ENCODE measurements at regions not wholly inside any gene's neighbourhood (a gene's known extent, or its start where the extent isn't known, plus 50 kb on each side); places are given as distances from the start of the nearest gene placed in this dataset.

DNA sequence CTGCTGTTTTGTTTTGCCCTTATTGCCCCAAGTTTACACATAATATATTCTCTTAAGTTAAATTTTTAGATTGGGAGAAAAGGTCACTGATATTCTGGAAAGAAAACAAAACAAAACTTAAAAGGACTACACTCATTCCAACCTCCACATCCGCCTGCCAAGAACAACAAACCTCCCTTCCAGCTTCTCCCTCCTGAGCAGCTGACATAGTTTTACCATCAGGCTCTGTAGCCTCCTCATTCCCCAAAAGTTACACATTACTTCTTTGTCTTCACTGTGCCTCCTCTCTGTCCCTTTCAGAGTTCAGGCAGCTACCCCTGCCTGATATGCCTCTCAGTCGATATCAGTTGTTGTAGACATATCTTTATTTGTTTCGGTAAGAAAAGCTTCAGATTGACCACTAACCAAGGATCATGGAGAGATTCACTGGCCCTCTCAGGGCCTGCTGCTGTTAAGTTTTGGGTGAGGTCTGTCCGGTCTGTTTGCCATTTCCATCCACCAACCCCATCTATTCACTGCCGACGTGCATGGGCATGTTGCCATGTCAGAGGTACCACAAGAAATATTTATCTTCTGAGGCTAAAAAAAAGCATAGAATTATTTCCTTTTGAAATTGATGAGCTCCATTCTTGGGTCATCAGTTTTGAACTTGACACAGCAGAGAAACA, 164.1 kb downstream of the GASK1B start:
- DNase-seq (ENCODE audit: low read depth in 2 of 2): no peak

DNA sequence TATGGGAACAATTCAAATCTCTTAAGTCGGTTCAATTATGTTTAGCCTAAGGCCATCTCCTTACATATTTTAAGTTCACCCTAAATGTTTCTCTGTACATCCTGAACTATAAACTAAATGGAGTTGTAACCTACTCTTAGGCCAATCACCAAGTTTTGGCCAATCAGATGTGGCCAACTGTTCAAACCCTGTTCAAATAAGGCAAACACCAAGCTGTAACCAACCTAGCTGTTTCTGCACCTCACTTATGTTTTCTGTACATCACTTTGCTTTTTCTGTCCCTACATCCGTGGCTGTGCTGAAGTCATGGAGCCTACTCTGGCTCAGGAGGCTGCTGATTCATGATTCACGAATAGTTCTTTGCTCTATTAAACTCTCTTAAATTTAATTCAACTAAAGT, 165.3 kb downstream of the GASK1B start:
- DNase-seq (ENCODE audit: low read depth in 2 of 2): no peak

DNA sequence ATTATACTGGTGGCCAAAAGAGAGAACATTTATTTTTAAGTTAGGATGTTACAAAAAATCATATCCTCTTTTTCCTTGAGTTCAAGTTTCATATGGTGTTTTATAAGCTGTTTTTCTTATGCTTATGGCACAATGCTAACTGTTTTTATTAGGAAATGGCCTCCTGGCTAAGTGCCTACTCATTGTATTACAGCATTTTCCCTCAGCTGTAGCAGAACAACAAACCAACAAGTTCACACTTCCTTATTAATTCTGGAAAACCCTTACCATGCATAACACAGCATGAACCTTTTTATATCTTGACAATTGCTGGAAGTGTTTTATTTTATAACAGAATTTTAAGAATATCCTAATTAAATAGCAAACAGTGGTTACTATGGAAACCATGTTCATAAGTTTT, 165.8 kb downstream of the GASK1B start:
- DNase-seq (ENCODE audit: low read depth in 2 of 2): no peak

DNA sequence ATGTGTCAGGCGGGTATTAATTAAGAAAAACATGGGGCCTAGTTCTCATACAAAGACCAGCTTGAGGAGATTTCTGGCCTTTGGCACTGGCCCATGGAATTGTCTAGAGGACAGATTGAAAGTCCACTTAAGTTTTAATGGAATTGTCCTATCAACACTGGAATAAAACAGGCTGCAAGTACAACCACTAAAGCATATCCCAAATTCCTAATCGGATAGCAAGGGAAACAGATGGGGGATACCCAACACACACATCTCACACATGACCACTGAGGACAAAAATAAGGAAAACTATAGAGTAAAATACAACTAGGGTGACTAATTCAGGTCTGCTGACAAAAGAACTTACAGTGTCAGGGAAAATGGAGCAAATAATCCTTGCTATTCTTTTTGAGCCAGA, 167.8 kb downstream of the GASK1B start:
- DNase-seq (ENCODE audit: low read depth in 2 of 2): no peak

DNA sequence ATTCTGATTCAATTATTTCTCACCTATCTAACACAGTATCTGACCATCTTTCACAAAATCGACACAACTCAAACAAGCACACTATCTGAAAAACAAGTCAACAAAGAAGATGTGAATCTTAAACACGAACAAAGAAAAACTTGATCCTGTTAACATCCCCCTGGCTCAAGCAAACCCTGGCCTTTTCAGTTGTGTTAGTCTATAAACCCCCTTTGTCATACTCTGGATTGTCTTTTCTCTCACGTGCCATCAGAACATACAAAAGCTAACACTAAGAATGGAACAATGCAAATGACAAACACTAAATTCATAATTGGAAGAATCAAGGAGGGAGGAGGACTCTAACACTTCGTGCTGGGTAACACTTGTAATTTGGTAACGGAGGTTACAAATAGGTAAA, 168.7 kb downstream of the GASK1B start:
- DNase-seq (ENCODE audit: low read depth in 2 of 2): no peak

DNA sequence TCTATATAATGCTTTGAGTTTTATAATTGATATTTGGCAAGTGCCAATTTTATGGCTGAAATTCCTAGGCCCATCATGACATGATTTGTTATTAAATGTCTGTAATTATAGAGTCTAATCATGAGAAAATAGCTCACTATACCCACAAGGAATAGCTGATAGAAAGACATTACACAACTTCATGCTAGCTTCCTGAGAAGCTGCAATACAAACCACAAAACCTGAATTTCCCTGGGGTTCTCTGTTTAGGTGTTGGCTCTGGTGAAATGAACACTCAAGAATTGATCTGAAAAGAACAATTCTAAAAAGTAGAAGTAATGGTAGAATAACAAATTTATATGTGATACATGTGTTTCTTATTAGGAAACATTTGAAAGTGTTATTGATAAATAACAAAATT, 169.6 kb downstream of the GASK1B start:
- DNase-seq (ENCODE audit: low read depth in 2 of 2): no peak

DNA sequence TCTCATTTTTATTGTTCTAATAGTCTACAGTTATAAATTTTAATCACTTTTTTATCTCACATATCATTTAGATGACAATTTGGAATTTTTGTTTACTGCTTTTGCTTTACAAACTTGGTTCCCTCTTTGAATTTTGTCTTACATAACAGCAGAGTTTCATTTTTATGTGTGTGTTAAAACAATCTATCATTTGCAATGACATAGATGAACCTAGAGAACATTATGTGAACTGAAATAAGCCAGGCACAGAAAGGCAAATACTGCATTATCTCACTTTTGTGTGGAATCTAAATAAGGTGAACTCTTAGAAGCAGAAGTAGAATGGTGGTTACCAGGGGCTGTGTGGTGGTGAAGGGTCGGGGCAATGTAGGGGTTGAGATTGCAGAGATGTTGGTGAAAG, 170.7 kb downstream of the GASK1B start:
- no peak for DNase-seq (ENCODE audit: low read depth in 2 of 2)

DNA sequence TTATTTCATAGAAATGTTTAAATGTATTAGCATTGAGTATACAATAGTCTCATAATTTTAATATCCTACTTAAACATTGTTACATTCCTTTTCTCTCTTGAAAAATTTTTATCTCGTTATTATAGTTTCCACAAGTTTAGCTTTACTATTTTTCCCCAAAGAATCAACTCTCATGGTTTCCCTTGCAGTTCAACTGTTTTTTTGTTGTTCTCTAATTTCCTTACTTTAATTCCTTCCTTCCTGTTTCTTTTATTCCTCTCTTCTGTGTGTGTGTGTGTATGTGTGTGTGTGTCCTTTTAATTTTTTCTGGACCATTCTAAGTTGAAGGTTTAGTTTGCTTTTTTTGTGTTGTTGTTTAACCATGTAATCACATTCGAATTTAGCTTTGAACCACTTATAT, 171.1 kb downstream of the GASK1B start:
- no peak for DNase-seq (ENCODE audit: low read depth in 2 of 2)

DNA sequence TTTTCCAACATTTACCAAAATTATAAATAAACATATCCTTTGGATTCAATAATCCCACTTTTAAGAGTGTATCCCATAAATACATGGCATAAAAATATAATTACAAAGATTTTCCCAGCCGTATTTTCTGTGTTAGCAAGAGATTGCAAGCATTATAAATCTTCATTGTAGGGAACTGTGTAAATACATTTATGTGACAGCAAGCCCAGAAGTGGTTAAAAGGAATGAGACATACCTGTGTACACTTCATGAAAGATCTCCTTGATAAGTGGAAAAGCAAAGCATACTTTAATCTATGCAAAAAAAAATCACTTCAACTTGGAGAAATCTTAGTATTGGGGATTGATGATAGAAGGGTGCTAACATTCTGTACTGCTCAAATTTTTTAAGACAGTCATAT, 173.1 kb downstream of the GASK1B start:
- DNase-seq (ENCODE audit: low read depth in 2 of 2): no peak

DNA sequence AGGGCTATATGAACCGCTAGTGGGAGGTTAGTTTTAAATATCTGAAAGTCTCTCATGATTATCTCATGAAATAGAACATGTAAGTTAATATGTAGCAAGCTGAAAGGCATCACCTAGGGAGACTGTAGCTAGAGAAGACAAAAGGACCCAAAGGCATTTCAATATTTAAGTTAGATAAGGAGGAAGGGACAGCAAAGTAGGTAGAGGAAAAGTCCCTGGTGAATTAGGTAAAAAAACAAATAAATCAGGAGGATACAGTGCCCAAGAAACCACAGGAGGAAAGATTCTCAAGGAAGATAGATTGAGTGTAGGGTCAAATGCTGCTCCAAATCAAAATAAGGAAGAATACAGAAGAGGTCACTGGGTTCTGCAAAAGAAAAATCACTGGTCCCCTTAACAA, 175.5 kb downstream of the GASK1B start:
- DNase-seq (ENCODE audit: low read depth in 2 of 2): no peak

DNA sequence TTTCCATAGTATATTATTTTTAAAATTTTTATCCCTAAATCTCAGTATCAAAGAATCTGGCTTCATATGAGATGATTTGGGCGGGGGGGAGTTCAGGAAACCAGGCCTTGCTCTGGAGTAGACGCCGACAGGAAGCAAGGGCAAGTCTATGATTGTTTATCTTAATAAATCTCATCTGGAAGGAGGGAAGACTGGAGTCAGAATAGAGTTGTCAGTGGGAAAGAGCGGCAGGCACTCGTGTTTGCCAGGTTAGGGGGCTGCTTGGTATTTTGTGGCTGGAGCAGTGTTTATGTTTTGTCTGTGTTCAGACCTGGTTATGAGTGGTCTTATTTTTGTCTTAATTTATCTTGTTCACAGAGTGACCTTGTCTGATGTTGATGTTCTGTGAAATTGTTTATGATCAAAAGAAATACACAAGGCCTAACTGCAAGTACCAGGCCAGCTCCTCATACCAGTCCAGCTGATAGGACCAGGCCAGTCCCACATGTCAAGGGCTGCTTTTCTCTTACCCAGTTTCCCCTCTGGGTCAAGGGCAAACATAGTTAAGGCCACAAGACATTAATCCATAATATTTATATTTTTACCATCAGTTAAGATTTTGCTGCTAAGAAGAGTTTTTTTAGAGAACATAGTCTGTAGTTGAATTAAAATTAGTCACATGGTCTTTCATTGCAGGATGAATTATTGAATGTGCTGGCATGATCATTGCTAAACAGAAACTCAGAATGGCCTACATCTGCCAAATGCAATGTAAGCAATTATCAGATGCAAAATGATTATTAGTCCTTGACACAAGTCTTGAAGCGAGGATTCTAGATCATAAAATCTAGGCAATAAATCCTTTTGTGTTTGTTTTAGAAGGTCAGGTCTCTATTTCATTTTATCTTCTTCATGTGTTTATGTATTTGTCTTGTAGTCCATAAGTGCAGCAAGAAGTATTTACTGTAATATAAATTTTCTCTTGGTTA, 176.5 kb downstream of the GASK1B start:
- no peak for DNase-seq (ENCODE audit: low read depth in 2 of 2)

DNA sequence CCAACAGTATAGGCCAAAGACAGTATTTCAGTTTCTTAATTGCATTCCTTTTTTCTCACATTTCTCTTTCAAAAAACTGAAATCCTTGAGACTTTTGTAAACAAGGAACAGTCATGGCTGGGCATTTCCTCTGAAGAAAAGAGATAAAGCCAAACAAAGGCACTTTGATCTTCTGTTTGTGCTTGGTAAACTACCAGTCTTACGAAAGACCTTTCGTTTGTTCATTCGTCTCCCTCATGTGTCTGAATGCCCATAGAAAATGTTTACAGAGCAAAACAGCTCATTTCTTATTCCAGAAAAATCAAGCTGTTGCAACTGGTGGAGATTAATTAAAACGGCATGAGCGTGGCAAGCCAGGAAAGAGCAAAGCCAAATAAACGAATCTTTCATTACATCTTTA, 178.0 kb downstream of the GASK1B start:
- no peak for DNase-seq (ENCODE audit: low read depth in 2 of 2)

DNA sequence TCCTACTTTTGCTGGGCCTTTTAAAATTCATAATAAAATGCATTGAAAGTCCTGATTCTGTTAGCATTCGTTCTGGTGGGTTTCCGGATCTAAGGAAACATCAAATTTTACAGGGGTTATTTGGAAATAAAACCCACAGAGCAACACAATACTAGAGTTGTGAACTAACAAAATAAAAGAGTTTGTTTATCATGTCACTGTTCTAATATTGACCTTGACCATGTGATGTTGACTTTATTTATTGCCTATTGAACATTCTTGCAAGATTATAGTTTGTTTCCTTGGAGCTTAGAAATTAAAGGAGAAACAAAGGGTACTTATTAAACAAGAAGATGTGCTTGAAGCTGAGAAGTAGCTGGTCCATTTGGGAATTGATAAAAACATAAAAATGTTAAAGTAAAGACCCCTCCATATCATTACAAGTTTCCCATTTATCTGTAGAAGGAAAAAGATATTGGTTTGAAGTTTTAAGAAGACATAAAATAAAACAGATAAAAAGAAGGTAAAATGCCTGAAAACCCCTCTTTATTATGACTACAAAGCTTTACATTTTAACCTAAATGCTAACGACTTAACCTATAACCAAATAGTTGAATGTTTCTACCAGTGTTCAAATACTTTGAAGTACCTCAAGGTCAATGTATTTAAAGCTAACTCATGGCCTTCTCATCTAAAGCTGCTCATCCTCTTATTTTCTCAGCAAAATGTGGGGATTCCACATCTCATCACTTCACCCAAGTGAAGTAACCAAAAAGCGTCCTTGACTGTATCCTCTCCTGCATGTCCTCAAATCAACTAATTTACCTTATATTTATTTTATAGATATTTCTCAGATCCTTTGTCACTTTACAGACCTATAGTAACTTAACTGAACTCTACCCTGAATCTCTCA, 179.6 kb downstream of the GASK1B start:
- no peak for DNase-seq (ENCODE audit: low read depth in 2 of 2)

DNA sequence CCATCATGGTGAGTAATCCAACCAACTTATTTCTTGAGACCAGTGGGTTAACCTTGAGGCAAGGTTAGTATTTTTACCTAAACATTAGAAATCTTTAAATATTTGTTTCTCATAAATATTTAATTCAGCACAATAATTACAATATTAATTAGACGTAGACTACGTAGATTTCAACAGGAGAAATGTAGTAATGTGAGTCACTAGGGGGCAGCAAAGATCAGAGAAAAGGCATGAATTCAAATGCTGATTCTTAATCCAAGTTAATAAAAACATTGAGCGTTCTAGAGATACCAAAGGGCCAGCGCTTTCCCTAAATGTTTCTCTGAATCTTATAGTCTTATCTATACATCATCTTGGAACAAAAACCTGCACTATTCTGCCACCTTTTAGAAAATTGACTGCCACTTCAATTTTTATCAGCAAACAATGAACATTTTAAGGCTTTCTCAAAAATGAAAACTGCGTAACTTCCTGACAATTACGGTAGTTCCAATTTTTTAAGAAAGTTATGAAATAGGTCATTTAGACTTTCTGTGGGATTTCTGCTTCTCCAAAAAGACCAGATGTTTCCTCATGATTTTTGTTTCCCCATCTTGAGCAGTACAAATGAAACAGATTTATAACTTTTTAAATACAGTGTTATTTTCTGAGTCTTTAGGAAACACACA, 180.7 kb downstream of the GASK1B start:
- peak; percentile 46 to 49 for DNase-seq (ENCODE audit: low read depth in 2 of 2)

DNA sequence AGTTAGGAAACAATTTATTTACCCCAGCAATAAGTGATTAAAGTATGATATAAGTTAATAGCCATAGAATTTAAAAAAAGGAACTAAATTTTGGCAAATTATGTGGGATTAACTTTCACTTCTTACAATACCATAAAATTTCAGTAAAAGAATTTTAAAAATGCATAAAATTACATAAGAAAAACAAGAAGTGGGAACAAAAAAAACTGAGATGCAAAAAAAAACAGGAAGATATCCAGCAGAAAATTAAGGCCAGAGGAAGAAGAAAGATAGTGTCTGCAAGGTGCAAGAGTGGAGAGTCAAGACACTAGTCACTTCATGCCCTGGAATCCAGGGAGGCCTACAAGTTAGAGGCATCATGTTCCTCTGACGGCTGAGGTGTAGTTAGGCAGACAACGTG, 184.2 kb downstream of the GASK1B start:
- no peak for DNase-seq (ENCODE audit: low read depth in 2 of 2)

DNA sequence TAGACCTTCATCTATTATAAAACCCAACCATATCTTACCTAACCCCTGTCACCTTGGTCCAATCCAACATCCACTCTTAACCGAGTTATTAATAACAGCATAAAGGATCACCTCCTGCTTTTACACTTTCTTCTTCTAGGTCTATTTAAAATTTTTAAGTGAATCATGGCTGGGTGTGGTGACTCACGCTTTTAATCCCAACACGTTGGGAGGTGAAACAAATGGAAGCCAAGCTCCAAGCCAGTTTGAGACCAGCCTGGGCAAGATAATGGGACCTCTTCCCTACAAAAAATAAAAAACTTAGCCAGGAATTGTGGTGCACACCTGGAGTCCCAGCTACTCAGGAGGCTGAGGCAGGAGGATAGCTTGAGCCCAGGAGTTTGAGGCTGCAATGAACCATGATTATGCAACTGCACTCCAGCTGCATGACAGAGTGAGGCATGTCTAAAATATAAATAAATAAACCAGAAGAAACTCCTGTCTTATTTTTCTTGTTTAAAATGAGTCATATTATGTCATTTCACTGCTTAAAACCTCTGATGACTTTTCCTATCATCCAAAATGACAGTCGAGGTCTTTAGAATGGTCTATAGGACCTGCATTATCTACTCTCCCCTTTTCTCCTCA, 188.4 kb downstream of the GASK1B start:
- DNase-seq (ENCODE audit: low read depth in 2 of 2): no peak

DNA sequence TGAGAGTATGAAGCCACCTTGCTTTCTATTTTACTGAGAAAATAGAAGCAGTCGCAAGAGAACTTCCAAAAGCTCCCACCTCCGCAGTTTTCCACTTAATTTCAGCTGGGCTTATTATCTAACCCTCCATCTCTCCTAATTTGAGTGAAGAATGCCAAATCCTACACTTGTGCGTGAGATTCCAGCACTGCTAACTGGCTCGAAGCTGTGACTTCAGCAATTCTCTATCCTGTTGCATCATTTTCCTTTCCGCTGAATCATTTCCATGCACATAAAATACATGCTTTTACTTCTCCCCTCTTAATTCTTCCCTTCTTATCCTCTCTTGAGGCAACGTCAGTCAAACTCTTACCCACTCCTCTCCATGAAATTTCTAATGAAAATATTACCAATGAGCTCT, 189.5 kb downstream of the GASK1B start:
- no peak for DNase-seq (ENCODE audit: low read depth in 2 of 2)

DNA sequence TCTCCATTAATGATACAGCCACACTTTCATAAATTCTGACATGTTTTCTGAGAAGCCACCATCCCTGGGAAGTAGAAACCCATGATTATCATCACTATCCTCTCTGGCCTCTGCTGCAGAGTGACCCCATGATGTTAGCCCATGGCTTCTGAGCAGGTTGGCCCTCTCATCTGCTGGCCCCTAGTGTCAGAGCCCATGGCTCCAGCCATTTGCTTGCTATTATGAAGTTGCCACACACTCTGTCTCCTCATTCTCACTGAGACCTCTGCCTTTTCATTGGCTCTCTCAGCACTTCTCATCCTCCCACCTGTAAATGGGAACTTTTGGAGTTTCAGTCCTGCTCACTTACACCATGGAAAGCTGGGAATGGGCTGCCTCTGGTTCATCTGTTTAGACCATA, 192.7 kb downstream of the GASK1B start:
- DNase-seq (ENCODE audit: low read depth in 2 of 2): no peak

DNA sequence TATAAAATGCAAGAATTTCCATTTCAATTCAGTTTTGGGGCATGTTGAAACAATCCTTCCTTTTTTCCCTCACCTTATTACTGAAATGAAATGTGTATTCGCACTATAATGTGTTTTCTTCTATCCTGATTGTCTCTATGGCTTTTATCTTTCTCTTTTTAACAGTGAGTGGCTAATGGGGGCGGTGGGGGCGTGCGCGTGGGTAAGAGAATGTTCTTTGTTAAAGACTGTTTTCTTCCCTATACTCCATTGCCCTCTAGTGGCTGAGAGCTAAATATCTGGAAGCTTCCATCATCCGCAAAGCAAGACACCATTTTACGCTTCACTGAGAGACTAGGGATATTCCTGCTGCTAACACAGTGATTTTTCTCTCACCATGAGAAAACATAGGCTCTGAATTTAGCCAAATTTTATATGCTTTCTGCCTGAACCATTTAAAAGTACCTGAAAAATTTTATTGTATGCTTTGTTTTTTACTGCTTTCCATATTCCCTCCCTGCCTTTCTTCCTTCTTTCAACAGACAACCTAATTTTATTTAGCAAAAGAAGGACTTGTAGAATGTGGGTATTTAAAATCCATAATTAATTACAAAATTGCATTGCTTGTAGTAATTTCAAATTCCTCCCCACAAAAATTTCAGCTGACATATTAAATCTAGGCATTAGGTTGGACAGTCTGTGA, 194.0 kb downstream of the GASK1B start:
- peak; percentile 45 to 52 for DNase-seq (ENCODE audit: low read depth in 2 of 2)

DNA sequence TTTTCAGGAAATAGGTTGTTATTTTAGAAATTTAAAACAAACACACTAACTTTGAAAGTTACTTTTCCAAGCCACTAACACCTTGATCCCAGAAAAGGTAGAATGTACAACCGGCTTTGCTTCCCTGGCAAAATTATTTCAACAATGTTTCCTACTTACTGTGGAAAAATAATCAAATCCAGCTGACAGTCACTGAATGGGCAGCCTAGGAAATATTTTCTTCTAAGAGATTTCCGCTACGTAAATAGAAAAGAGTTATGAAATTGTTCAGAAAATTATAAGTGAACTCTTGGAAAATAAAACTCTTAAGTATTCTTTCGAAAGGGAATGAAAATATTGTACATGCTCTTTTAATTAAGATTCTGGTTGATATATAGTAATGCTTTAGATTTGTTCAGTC, 195.7 kb downstream of the GASK1B start:
- DNase-seq (ENCODE audit: low read depth in 2 of 2): peak; percentile 20 to 21

DNA sequence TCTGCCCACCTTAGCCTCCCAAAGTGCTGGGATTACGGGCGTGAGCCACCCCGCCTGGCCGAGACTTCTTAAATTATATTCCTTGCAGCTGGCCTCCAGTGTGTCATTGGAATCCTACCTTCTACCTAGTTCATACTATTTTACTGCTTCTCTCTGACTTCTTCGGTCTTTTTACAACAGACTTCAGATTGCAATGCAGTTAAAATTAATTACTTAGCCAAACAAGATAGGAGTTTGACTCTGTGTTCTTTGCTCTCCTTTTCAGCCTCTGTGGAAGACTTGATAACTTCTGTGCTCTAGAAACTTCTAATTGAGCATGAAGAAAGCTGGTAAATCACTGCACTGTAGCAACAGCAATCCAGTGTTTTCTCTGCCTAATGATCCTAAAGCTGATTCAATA, 199.5 kb downstream of the GASK1B start:
- DNase-seq (ENCODE audit: low read depth in 2 of 2): no peak
